ENCODE measurements at regions not wholly inside any gene's neighbourhood (a gene's known extent, or its start where the extent isn't known, plus 50 kb on each side); places are given as distances from the start of the nearest gene placed in this dataset.

DNA sequence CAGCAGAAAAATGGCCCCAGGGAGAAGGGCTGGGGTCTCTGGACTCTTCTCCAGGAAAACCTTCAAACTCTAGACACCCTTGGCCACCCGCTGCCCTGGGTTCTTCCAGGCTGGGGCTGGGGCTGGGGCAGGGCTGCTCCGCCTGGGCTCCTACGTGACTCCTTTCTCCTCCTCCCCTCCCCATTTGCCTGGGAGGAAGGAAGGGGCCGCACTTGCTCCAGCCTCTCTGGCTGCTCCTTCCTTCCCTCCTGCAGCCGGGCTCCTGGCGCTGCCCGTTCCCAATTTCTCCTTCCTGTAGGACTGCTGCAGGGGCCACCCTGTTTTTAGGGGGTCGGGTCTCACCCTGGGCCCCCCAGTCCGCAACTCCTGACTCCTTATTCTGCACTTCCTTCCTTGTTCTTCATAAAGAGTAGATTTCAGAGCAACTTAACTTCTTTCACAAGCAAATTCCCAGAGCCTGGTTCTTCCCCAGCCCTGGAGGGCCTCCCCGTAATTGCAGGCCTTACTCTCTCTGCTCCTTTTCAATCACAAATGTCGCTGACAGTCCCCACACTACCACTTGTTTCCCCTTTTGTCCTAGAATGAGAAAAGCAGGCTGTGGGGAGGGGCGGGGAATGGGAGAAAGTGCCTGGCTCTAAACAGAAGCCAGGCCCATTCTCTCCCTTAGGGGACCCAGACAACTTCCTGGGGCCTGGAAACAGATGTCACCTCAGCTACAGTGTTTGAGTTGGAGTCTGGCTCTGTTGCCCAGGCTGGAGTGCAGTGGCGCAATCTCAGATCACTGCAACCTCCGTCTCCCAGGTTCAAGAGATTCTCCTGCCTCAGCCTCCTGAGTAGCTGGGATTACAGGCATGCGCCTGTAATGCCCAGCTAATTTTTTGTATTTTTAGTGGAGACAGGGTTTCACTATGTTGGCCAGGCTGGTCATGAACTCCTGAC is 137.8 kb downstream of the ENGASE start:
- Mint-ChIP-seq H3K36me3 (no peaks in the 10 kb centered on the region), H3K27ac (no peak overlapping the region), H3K9me3 (no peaks in the 10 kb centered on the region), H3K4me3 (no peak overlapping the region), H3K27me3 (peaks cover 26% of the 10 kb centered on the region), H3K4me1 (peaks cover 2% of the 10 kb centered on the region)
- DNase-seq, result no peak

DNA sequence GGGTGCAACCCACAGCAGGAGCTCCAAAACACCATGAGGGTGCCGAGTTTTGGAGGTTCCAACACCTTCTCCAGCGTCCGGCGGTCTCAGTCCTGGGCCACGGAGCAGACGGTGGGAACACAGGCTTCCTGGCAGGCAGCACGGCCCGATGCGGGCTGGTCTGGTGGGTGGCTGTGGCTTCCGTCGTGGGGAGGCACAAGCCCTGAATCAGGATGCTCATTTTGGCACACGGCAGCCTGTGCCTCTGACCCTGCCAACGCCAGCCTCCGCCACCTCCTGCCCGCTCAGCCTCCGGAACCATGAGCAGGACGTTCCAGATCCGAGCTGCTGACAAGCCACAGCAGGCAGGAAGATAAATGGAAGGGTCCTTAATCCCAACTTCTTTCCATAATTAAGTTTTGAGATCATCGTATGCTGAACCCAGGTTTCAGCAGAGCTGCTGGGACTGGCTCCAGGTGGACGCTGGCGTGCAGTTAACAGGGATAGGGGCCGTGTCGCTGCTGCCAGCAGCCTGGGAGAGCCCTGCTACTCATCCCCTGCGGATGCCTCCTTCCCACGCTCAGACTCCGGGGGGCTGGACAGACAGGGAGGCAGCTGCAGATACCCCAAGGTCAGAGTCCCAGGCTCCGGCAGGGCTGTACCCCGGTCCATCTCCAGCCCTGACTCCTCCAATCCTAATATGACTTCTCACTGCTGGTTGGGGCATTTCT is 136.6 kb downstream of the ENGASE start:
- Mint-ChIP-seq H3K27me3 (peaks cover 18% of the 10 kb centered on the region), H3K27ac (no peak overlapping the region), H3K4me1 (peaks cover 2% of the 10 kb centered on the region), H3K4me3 (no peak overlapping the region), H3K36me3 (no peaks in the 10 kb centered on the region), H3K9me3 (no peaks in the 10 kb centered on the region)
- no peak for DNase-seq

DNA sequence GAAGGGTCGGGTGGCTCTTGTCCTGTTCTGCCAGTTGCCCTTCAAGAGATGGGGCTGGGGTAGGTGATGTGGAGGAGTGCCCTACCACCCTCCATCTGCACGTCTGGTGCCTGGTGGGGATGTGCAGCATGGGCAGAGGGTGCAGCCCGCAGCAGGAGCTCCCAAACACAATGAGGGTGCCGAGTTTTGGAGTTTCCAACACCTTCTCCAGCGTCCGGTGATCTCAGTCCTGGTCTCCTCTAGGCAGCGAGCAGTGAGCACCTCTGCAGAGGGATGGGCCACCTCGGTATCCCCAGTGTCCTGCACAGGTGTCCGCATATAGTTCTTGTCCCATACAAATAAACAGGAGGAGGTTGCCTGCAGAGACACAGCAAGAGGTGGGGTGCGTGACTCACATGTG is 136.0 kb downstream of the ENGASE start:
- Mint-ChIP-seq H3K27ac (no peak overlapping the region), H3K27me3 (peaks cover 14% of the 10 kb centered on the region), H3K4me1 (peaks cover 2% of the 10 kb centered on the region), H3K9me3 (no peaks in the 10 kb centered on the region), H3K4me3 (no peak overlapping the region), H3K36me3 (no peaks in the 10 kb centered on the region)
- no peak for DNase-seq

DNA sequence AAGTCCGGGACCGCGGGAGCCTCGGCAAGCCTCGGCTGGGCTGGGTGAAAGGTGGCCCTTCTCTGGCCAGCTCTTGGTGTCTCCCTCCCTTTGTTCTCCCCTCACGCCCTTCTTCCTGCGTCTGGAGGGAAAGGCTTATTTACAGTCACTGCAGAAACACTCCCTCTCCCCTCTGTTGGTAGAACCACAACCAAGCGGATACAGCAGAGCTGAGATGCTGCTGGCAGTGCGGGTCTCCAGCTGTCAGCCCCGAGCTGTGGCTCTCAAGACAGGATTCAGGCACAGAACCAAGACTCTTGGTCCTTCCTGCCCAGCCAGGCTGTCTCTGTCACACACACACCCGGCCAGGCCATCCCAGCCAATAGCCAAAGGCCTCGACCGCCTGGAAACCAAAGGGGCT is 133.3 kb downstream of the ENGASE start:
- Mint-ChIP-seq H3K36me3 (no peaks in the 10 kb centered on the region), H3K9me3 (no peaks in the 10 kb centered on the region), H3K4me1 (peaks cover 2% of the 10 kb centered on the region), H3K27ac (peak overlapping the region; percentile 14), H3K27me3 (peaks cover 5% of the 10 kb centered on the region), H3K4me3 (no peak overlapping the region)
- DNase-seq, result no peak

DNA sequence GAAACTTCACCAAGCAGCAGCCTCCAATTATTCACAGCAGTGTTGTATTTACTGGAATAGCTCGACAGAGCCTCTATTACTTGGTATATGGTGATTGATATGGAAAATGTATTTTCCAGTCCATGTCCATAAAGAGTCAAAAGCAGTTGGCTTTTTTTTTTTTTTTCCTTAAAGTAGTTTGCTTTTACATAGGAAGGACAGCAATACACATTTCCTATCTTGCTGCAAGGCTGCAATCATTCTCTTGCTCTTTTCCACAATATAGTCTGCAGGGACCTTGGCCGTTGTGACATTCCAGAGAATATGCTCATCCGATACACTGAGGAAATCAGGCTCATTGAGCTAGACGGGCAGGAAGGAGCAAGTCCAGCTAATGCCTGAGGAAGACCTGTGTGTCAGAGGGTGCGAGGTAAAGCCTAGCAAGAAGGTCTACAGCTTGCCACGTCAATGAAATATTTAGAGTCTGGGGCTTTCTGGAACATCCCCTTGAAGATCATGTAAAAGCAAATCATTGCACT is 131.1 kb downstream of the ENGASE start:
- Mint-ChIP-seq H3K4me3 (no peak overlapping the region), H3K9me3 (no peaks in the 10 kb centered on the region), H3K4me1 (no peaks in the 10 kb centered on the region), H3K36me3 (no peaks in the 10 kb centered on the region), H3K27ac (no peak overlapping the region), H3K27me3 (peaks cover 12% of the 10 kb centered on the region)
- DNase-seq, result no peak

DNA sequence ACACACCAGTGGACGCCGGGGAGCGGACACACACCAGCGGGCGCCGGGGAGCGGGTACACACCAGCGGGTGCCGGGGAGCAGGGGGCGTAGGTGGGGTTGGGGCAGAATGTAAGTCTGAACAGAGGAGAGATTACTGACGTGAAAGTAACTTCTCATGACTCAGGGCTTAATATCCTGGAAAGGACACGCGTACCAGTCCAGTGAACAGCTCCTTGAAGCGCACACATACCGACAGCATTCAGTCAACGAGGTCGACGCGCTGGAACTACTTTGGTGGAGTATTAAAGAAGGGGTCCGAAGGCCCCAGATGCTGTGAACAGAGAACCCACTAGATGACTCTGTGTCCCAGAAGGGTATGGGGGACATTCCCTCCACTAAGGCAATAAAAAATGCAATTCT is 129.6 kb downstream of the ENGASE start:
- Mint-ChIP-seq H3K4me1 (no peaks in the 10 kb centered on the region), H3K4me3 (no peak overlapping the region), H3K27me3 (peaks cover 12% of the 10 kb centered on the region), H3K9me3 (no peaks in the 10 kb centered on the region), H3K36me3 (no peaks in the 10 kb centered on the region), H3K27ac (no peak overlapping the region)
- DNase-seq, result no peak

DNA sequence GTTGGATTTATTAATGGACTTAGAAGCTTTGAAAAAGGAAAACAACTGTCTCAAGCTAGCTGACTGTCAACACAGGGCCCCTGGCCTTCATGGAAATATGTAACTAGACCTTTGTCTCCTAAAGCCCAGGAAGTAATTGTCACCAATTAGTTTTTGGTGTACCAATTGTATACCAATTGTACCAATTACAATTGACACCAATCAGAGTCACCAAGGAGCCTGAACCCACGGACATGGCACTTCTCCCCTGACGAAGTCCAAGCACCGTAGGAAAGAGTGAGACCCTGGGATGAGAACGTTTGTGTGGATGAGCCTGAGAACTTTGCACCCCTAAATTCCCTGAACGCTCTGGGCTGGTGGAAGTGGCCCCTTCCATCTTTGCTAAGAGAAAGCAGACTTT is 129.0 kb downstream of the ENGASE start:
- no peak overlapping the region for H3K4me3 Mint-ChIP-seq
- H3K36me3 Mint-ChIP-seq, result no peaks in the 10 kb centered on the region
- H3K9me3 Mint-ChIP-seq, result no peaks in the 10 kb centered on the region
- DNase-seq, result no peak
- peaks cover 12% of the 10 kb centered on the region for H3K27me3 Mint-ChIP-seq
- no peaks in the 10 kb centered on the region for H3K4me1 Mint-ChIP-seq
- H3K27ac Mint-ChIP-seq, result no peak overlapping the region

DNA sequence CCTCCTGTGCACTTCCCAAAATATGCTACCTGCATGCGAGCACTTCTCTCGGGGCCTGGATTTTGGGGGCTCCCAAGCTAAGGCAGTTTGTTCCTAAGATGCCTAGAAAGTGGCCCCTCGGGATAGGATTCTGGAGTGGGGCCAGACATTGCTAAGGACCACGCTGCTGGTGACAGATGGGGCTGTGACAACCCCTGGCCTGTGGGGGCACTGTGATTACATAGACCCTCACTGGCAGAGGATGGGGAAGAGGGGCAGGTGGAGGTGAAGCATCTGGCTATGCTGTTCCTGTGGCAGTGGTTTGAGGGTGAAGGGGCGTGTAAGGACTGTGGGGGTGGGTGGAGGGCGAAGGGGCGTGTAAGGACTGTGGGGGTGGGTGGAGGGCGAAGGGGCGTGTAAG is 128.4 kb downstream of the ENGASE start:
- Mint-ChIP-seq H3K36me3 (no peaks in the 10 kb centered on the region), H3K27me3 (peaks cover 12% of the 10 kb centered on the region), H3K9me3 (no peaks in the 10 kb centered on the region), H3K27ac (no peak overlapping the region), H3K4me3 (no peak overlapping the region), H3K4me1 (no peaks in the 10 kb centered on the region)
- no peak for DNase-seq

DNA sequence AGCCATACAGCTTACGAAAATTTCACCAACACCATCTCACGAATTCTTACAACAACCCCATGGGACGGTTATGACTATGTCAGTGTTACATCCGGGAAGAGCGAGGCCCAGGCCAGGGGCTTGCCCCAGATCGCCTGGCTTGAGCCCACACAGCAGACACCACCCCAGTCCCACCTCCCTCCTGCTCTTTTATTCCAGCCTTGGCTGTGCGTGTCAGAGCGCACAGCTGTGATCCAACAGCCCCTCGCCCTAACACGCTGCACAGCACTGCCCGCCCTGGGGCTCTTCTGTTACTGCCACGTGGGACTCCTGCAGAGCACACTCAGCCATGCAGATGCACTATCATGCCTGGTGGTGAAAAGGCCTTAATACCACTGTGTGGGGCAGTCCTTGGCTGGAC is 127.9 kb downstream of the ENGASE start:
- H3K36me3 Mint-ChIP-seq, result no peaks in the 10 kb centered on the region
- H3K9me3 Mint-ChIP-seq, result no peaks in the 10 kb centered on the region
- H3K4me1 Mint-ChIP-seq, result no peaks in the 10 kb centered on the region
- H3K27me3 Mint-ChIP-seq, result peaks cover 16% of the 10 kb centered on the region
- no peak overlapping the region for H3K27ac Mint-ChIP-seq
- no peak for DNase-seq
- H3K4me3 Mint-ChIP-seq, result no peak overlapping the region

DNA sequence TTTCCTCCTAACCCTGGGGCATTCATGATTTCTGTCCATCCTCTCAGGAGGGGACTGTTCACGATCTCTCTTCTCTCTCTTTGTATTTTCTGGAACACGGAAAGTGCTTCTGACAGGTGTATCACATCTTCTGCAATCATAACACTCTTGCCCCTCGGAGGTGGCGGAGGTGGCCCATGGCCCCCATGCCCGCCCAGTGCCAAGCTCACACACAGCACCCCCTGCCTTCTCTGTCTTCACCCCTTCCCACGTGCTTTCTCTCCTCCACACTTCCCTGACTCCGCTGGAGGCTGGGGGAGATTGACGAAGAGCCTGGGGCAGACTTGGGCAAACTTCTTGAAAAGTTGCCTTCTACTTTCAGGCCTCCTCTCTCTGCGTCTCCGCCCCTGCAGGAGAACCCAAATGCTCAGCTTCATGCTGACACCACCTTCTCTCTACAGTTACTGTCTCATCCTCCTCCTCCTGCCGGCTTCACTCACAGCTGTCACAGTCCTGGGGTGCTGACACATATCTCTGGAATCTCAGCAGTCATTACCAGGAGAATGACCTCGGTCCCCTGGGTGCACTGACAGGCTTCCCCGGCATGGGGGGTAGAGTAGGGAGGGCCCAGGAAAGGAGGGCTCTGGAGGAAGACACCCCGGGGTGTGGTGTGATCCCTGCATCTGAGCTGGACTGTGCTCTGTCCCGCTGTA is 127.1 kb downstream of the ENGASE start:
- H3K27me3 Mint-ChIP-seq, result peaks cover 18% of the 10 kb centered on the region
- no peaks in the 10 kb centered on the region for H3K36me3 Mint-ChIP-seq
- H3K9me3 Mint-ChIP-seq, result no peaks in the 10 kb centered on the region
- H3K4me1 Mint-ChIP-seq, result no peaks in the 10 kb centered on the region
- H3K4me3 Mint-ChIP-seq, result no peak overlapping the region
- H3K27ac Mint-ChIP-seq, result no peak overlapping the region
- no peak for DNase-seq

DNA sequence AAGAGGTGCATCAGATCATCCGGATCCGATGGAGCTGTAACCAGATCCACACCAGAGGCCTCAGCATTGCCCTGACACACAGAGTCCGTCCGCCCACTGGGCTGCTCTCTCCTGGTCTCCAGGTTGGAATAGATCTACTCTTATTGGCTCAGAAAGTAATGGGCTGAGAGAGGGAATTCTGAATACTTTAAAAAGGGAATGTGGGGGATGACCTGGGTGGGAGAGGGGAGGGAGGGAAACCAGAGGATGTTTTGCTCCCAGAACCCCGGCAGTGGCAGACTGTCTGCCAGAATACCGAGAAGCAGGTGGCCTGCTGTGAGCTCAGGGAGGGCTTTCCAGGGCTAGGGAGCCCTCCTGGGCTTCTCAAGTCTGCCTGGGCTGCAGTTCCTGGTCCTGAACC is 126.5 kb downstream of the ENGASE start:
- H3K9me3 Mint-ChIP-seq, result no peaks in the 10 kb centered on the region
- DNase-seq, result no peak
- peaks cover 18% of the 10 kb centered on the region for H3K27me3 Mint-ChIP-seq
- H3K4me3 Mint-ChIP-seq, result no peak overlapping the region
- H3K27ac Mint-ChIP-seq, result no peak overlapping the region
- no peaks in the 10 kb centered on the region for H3K36me3 Mint-ChIP-seq
- H3K4me1 Mint-ChIP-seq, result no peaks in the 10 kb centered on the region

DNA sequence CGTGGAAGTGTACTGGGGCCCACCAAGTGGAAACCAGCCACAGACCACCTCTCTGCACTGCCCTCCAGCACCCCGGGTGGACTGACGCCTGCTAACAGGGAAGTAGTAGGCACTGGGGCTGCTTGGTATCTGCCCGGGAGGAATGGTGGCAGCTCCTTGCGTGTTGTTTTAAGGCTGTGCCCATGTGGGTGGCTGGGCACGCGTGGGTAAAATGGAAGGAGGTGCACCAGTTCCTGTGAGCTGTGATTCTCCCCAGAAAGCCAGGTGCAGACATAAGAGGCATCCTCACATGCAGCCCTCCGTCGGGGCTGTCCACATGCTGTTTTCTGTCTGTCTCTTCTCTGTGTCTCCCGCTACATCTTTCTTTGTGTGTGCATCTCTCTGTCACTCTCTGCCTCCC is 122.3 kb downstream of the ENGASE start:
- H3K27ac Mint-ChIP-seq, result no peak overlapping the region
- peaks cover 33% of the 10 kb centered on the region for H3K27me3 Mint-ChIP-seq
- no peaks in the 10 kb centered on the region for H3K4me1 Mint-ChIP-seq
- H3K36me3 Mint-ChIP-seq, result no peaks in the 10 kb centered on the region
- H3K4me3 Mint-ChIP-seq, result no peak overlapping the region
- no peaks in the 10 kb centered on the region for H3K9me3 Mint-ChIP-seq
- DNase-seq, result no peak

DNA sequence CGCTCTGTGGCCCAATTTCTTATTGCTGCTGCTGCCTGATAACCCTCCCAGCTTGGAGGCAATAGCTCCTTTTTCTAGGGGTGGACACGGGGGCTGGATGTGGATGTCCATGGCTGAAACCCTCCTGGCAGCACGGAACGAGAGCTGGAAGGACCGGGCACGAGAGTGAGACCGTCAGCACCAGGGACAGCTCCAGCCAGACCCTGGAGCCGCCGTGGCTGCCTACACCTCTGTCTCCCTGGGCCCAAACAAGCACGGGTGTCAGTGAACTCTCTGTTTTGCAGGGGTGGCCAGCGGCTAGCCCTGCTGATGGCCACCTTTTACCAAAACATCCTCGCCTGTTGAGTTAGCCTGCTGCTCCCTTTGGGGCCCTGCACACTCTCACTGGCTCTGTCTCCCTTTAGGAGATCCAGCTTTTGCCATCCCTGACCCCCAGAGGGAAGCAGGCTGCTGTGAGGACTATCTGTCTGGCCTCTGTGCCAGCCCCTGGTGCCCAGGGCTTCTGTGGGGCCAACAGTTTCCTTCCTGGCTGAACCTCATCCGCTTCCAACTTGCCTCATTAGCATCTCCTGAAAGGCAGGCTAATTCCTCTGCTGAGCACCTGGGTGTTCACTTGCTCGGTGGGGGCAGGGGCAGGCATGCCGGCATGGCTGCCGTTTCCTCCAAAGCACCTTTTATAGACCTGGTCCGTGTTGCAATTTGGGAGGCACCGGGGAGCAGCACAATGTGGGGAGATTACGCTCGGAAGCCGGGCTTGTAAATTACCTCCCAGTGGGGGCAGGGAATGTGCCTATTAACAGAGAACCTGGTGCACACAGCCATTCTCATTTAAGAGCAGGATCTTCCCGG is 118.1 kb downstream of the ENGASE start:
- Mint-ChIP-seq H3K27me3 (peaks cover 62% of the 10 kb centered on the region), H3K4me1 (no peaks in the 10 kb centered on the region), H3K27ac (no peak overlapping the region), H3K36me3 (no peaks in the 10 kb centered on the region), H3K4me3 (no peak overlapping the region), H3K9me3 (no peaks in the 10 kb centered on the region)
- peak; percentile 27 for DNase-seq

DNA sequence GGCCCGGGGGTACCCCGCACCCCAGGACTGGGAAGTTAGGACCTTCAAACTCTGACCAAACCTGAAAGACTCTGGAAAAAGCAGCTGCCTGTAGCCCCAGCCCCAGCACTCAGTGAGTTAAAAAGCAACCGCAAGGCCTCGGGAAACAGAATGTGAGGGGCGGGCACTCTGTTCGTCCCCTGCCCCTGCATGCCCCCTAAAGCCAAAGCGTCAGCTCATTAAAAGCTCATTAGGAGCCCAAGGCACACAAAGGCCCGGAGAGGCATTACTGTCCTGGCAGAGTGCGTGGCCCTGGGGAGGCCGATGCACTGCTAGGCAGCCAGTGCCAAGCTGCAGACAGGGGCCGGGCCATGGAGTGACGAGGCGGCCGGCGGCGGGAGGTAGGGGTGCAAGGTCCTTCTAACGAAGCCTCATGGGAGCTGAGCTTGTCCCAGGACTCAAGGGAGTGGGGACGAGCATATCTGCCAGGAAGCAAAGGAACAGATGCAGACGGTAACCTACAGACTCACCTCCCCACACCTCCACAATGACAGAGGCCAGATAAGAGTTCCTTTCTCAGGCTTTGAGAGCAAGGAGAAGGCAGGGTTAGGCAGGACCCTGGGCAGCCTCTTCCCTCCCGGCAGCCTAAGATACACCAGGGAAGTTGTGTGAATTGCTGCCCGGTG is 116.8 kb downstream of the ENGASE start:
- Mint-ChIP-seq H3K9me3 (no peaks in the 10 kb centered on the region), H3K36me3 (no peaks in the 10 kb centered on the region), H3K27ac (no peak overlapping the region), H3K27me3 (peaks cover 69% of the 10 kb centered on the region), H3K4me3 (no peak overlapping the region), H3K4me1 (no peaks in the 10 kb centered on the region)
- DNase-seq, result no peak

Measured in activated naive CD8-positive, alpha-beta T cell treated with anti-CD3 and anti-CD28 coated beads for 36 hours (primary cell).